HepG2 (cell line): ENCODE measurements at regions not wholly inside any gene's neighbourhood (a gene's known extent, or its start where the extent isn't known, plus 50 kb on each side); places are given as distances from the start of the nearest gene placed in this dataset.

Source experiments
- ATAC-seq: fragments of 200-7000 bp; cut with Tn5 transposase; 3 replicates; pipeline ENCODE4 v1.9.1; 2020; ENCODE audit warnings: mild to moderate bottlenecking, moderate library complexity
- BruUV-seq: library from RNA; stranded (reverse); fragments of 400-500 nt; replicated peaks from 2 replicates; lab custom pipeline; 2021; lab: Mats Ljungman, UMichigan
- CTCF ChIA-PET: fragments of 300-600 bp; formaldehyde crosslinking; extraction: SDS; loops from one replicate; lab custom pipeline; 2021; ENCODE audit warnings: low total read pairs, inconsistent platforms, low intra/inter-chr PET ratio; lab: Yijun Ruan, JAX
- POLR2A ChIA-PET: fragments of 350-600 bp; sonication (Branson Sonifier 250); formaldehyde crosslinking; loops from one replicate; lab custom pipeline; 2020; ENCODE audit warnings: antibody characterized with exemption, inconsistent platforms; lab: Yijun Ruan, JAX
- DNase-seq: peaks from one replicate; pipeline ENCODE4 v3.0.0-alpha.2; 2015; ENCODE audit warnings: low spot score
- FAIRE-seq: peaks from 3 replicates; lab custom pipeline; 2011; peaks lifted over from hg19 to GRCh38; lab: Jason Lieb, UNC
- H2AFZ ChIP-seq: one replicate; pipeline ENCODE4 v1.6.1; 2011; ENCODE audit warnings: low read length, inconsistent platforms
- H3K27ac ChIP-seq: fragments of 300-600 bp; 3 replicates; pipeline ENCODE4 v1.8.0; 2011; ENCODE audit warnings: mixed run types, mild to moderate bottlenecking, mixed read lengths, low read length, inconsistent platforms; ENCODE audit not compliant: insufficient read depth; ENCODE audit errors: extremely low read length
- H3K27me3 ChIP-seq, 2 experiments: fragments of 200-600 bp in 1 of 2; 2 replicates in 1 of 2; 3 replicates in 1 of 2; pipeline versions ENCODE4 v1.6.0 to v1.8.0; 2011; ENCODE audit warnings: low read length in 2 of 2, mild to moderate bottlenecking in 2 of 2, moderate library complexity in 2 of 2, inconsistent platforms in 1 of 2; ENCODE audit not compliant: insufficient read depth in 2 of 2, control insufficient read depth in 1 of 2
- H3K36me3 ChIP-seq, 2 experiments: fragments of 200-600 bp in 1 of 2; replicated peaks in 1 of 2; 2 replicates in 1 of 2; 3 replicates in 1 of 2; pipeline versions ENCODE4 v1.5.1 to v1.8.0; 2011; ENCODE audit warnings: low read length in 2 of 2, inconsistent platforms in 1 of 2; ENCODE audit not compliant: insufficient read depth in 2 of 2, control insufficient read depth in 1 of 2
- H3K4me1 ChIP-seq: 2 replicates; pipeline ENCODE4 v1.5.1; 2012; ENCODE audit warnings: low read length, inconsistent platforms; ENCODE audit not compliant: insufficient read depth
- H3K4me2 ChIP-seq: 2 replicates; pipeline ENCODE4 v1.6.0; 2011; ENCODE audit warnings: low read depth, low read length, inconsistent platforms
- H3K4me3 ChIP-seq, 3 experiments: fragments of 200-600 bp in 1 of 3; sonication (generic), shearing (Covaris generic) in 1 of 3; replicated peaks in 1 of 3; 2 replicates each; pipeline ENCODE4 v1.5.1; 2011 to 2016; ENCODE audit warnings: low read length in 3 of 3, inconsistent platforms in 2 of 3, low read depth in 2 of 3, mild to moderate bottlenecking in 2 of 3, control low read depth in 1 of 3, mixed read lengths in 1 of 3; ENCODE audit not compliant: insufficient read depth in 1 of 3
- H3K79me2 ChIP-seq: one replicate; pipeline ENCODE4 v1.6.1; 2011; ENCODE audit warnings: low read length, inconsistent platforms; ENCODE audit not compliant: insufficient read depth
- H3K9ac ChIP-seq: 2 replicates; pipeline ENCODE4 v1.6.0; 2011; ENCODE audit warnings: mild to moderate bottlenecking, low read depth, low read length, inconsistent platforms; ENCODE audit not compliant: insufficient read depth
- H3K9me3 ChIP-seq: 2 replicates; pipeline ENCODE4 v1.5.1; 2012; ENCODE audit warnings: mild to moderate bottlenecking, low read length
- H4K20me1 ChIP-seq: 2 replicates; pipeline ENCODE4 v1.6.0; 2011; ENCODE audit warnings: inconsistent platforms, mild to moderate bottlenecking, low read length, moderate library complexity; ENCODE audit not compliant: insufficient read depth
- ASH2L ChIP-seq: fragments of 300-600, 200-600 bp; sonication (generic); IDR thresholded peaks from 2 replicates; pipeline ENCODE4 v1.7.0; 2017; ENCODE audit warnings: low read depth, mild to moderate bottlenecking, moderate library complexity, mixed read lengths, low read length; ENCODE audit not compliant: insufficient read length
- MTA1 ChIP-seq: sonication (generic); formaldehyde crosslinking; IDR thresholded peaks from 2 replicates; pipeline ENCODE4 v1.4.0; 2020; ENCODE audit warnings: missing genetic modification reagents, mild to moderate bottlenecking, borderline replicate concordance
- MTF1 ChIP-seq: sonication (generic); formaldehyde crosslinking; IDR thresholded peaks from 2 replicates; pipeline ENCODE4 v1.5.0; 2020; ENCODE audit warnings: missing genetic modification reagents
- SALL2 ChIP-seq: sonication (generic); formaldehyde crosslinking; IDR thresholded peaks from 2 replicates; pipeline ENCODE4 v1.8.1; 2023; ENCODE audit warnings: mild to moderate bottlenecking, missing genetic modification reagents, inconsistent platforms
- SMC3 ChIP-seq: IDR thresholded peaks from 2 replicates; pipeline ENCODE4 v1.6.1; 2011; ENCODE audit warnings: low read length, improper control_type of control experiment
- SRSF4 ChIP-seq: fragments of 200-400 bp; formaldehyde crosslinking; IDR thresholded peaks from one replicate; pipeline ENCODE4 v1.6.1; 2018; ENCODE audit warnings: mild to moderate bottlenecking, low read depth, low read length, moderate library complexity; ENCODE audit not compliant: poor library complexity, severe bottlenecking
- SSRP1 ChIP-seq: IDR thresholded peaks from 2 replicates; pipeline ENCODE4 v1.6.1; 2016; ENCODE audit warnings: control low read depth
- ZNF326 ChIP-seq: sonication (generic); formaldehyde crosslinking; IDR thresholded peaks from 2 replicates; pipeline ENCODE4 v1.4.0; 2020; ENCODE audit warnings: missing genetic modification reagents, borderline replicate concordance
- ZNF841 ChIP-seq: sonication (generic); formaldehyde crosslinking; IDR thresholded peaks from 2 replicates; pipeline ENCODE4 v1.8.1; 2023; ENCODE audit warnings: missing genetic modification reagents, borderline replicate concordance
- whole genome bisulfite sequencing: methylation state at CpG from one replicate; pipeline ENCODE4 v1.1.6; 2017; ENCODE audit warnings: low lambda C conversion rate; 5-methylcytosine and 5-hydroxymethylcytosine counted together
- in situ Hi-C: cut with HindIII; loops from 2 replicates; pipeline ENCODE4 v1.10.0; 2017; ENCODE audit warnings: low pct_unique_long_range_greater_than_20kb; ENCODE audit not compliant: extremely low pct_ligation_motif_present
- intact Hi-C: fragments of 100-400 bp; cut with micrococcal nuclease; formaldehyde crosslinking; loops from one replicate; pipeline ENCODE4 v1.10.0; 2022; ENCODE audit not compliant: unreplicated experiment
- TF ChIP-seq, protein P1 (sequence below): sonication (generic); formaldehyde crosslinking; IDR thresholded peaks from 2 replicates; pipeline ENCODE4 v1.5.1; 2020; ENCODE audit warnings: missing genetic modification reagents, mild to moderate bottlenecking, borderline replicate concordance

DNA sequence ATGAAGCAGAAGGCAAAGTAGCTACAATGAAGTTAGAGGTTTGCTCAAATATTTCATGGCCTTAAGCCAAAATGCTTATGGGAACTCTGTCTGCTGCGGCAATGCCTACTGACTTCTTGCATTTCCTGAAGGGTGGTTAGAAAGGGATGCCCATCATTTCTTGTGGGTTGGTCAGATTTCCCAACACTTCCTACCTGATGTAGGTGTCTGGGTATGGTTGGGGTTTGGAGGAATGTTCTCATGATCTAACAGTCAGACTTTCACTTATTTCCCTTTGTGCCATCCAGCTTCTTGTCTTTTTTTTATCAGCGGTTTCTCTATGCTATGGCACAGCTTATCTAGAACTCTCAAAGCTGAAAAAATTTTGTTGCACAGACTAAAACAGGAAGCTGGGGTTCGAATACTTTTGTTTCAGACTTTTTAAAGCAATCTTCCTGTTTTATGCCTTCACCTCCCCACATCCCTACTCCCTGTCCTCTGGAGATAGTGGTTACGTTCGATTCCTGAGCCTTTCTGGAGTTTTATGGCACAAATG is 307.7 kb downstream of the USP25 start:
- TF ChIP-seq ZNF841 (CRISPR knock-in tag): no peak
- no peak for TF ChIP-seq SALL2 (CRISPR knock-in tag)
- no peak for TF ChIP-seq ASH2L
- no peak for TF ChIP-seq SMC3
- no peak for TF ChIP-seq SSRP1 (CRISPR knock-in tag)
- TF ChIP-seq, protein P1, sequence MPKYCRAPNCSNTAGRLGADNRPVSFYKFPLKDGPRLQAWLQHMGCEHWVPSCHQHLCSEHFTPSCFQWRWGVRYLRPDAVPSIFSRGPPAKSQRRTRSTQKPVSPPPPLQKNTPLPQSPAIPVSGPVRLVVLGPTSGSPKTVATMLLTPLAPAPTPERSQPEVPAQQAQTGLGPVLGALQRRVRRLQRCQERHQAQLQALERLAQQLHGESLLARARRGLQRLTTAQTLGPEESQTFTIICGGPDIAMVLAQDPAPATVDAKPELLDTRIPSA: no peak
- no peak for TF ChIP-seq SRSF4
- TF ChIP-seq MTA1 (CRISPR knock-in tag): no peak
- TF ChIP-seq ZNF326: no peak
- no peak for TF ChIP-seq MTF1
- TF ChIP-seq, all 625 proteins: peak for 0
- no TSS peak for BruUV-seq
- H3K9ac ChIP-seq: no peak overlapping the region

More for the DNA sequence above, 307.7 kb downstream of the USP25 start:
- no peak overlapping the region for H3K4me3 ChIP-seq
- in situ Hi-C loops: no loop called here
- H3K27me3 ChIP-seq: no peaks in the 10 kb centered on the region
- H3K9me3 ChIP-seq: no peaks in the 10 kb centered on the region
- H3K27ac ChIP-seq: no peak overlapping the region
- ATAC-seq (no peak), FAIRE-seq (no peak), DNase-seq (no peak)
- CTCF ChIA-PET: no interaction called here
- H3K4me1 ChIP-seq: no peaks in the 10 kb centered on the region
- POLR2A ChIA-PET: no interaction called here
- no peak overlapping the region for H2AFZ ChIP-seq
- no peaks in the 10 kb centered on the region for H4K20me1 ChIP-seq
- H3K4me2 ChIP-seq: no peak overlapping the region
- 9% methylated on average over 5 of the region's 5 CpGs for WGBS
- no peaks in the 10 kb centered on the region for H3K79me2 ChIP-seq
- intact Hi-C loops: no loop called here
- no peaks in the 10 kb centered on the region for H3K36me3 ChIP-seq
